ENCODE measurements at regions not wholly inside any gene's neighbourhood (a gene's known extent, or its start where the extent isn't known, plus 50 kb on each side); places are given as distances from the start of the nearest gene placed in this dataset.

GRCh38 chr3:3589715-3590130 lies 209.5 kb upstream of the LRRN1 start:
- no peak overlapping the region for H3K9ac ChIP-seq (ENCODE audit: low read length)
- TF ChIP-seq EZH2phosphoT487 (IDR thresholded peaks at IDR 0.05; ENCODE audit: low read depth): no peak
- TF ChIP-seq CTCF (IDR thresholded peaks at IDR 0.05; ENCODE audit: low read depth, low read length): no peak
- H2AFZ ChIP-seq (ENCODE audit: low read depth, low read length): no peak overlapping the region
- H3K27me3 ChIP-seq (ENCODE audit: low read depth, low read length): no peaks in the 10 kb centered on the region
- H3K27ac ChIP-seq (ENCODE audit: low read length): no peak overlapping the region
- no peak overlapping the region for H3K4me2 ChIP-seq (ENCODE audit: low read length)
- no peaks in the 10 kb centered on the region for H3K4me1 ChIP-seq (ENCODE audit: low read length)
- H3K79me2 ChIP-seq (ENCODE audit: low read length): no peaks in the 10 kb centered on the region
- H3K9me3 ChIP-seq (ENCODE audit: insufficient read depth, low read length): no peaks in the 10 kb centered on the region
- H3K4me3 ChIP-seq (ENCODE audit: low read length): no peak overlapping the region
- H3K36me3 ChIP-seq (replicated peaks; ENCODE audit: low read depth, low read length): no peaks in the 10 kb centered on the region
- H4K20me1 ChIP-seq (ENCODE audit: insufficient read depth, low read length): no peaks in the 10 kb centered on the region

- TF ChIP-seq CTCF (IDR thresholded peaks at IDR 0.05; ENCODE audit: low read depth, low read length) (no peak), EZH2phosphoT487 (IDR thresholded peaks at IDR 0.05; ENCODE audit: low read depth) (no peak)
- H3K4me1 ChIP-seq (ENCODE audit: low read length): no peaks in the 10 kb centered on the region
- no peaks in the 10 kb centered on the region for H3K79me2 ChIP-seq (ENCODE audit: low read length)
- no peaks in the 10 kb centered on the region for H3K27me3 ChIP-seq (ENCODE audit: low read depth, low read length)
- no peaks in the 10 kb centered on the region for H3K9me3 ChIP-seq (ENCODE audit: insufficient read depth, low read length)
- no peak overlapping the region for H3K27ac ChIP-seq (ENCODE audit: low read length)
- H4K20me1 ChIP-seq (ENCODE audit: insufficient read depth, low read length): no peaks in the 10 kb centered on the region
- H3K36me3 ChIP-seq (replicated peaks; ENCODE audit: low read depth, low read length): no peaks in the 10 kb centered on the region
- no peak overlapping the region for H3K4me3 ChIP-seq (ENCODE audit: low read length)
- H3K9ac ChIP-seq (ENCODE audit: low read length): no peak overlapping the region
- H2AFZ ChIP-seq (ENCODE audit: low read depth, low read length): no peak overlapping the region
- H3K4me2 ChIP-seq (ENCODE audit: low read length): no peak overlapping the region
Observed at GRCh38 chr3:3587647-3587972, 211.6 kb upstream of the LRRN1 start.

GRCh38 chr3:3586843-3587646 lies 212.2 kb upstream of the LRRN1 start:
- H3K4me1 ChIP-seq (ENCODE audit: low read length): no peaks in the 10 kb centered on the region
- H3K79me2 ChIP-seq (ENCODE audit: low read length): no peaks in the 10 kb centered on the region
- H3K4me3 ChIP-seq (ENCODE audit: low read length): no peak overlapping the region
- H3K4me2 ChIP-seq (ENCODE audit: low read length): no peak overlapping the region
- no peaks in the 10 kb centered on the region for H3K9me3 ChIP-seq (ENCODE audit: insufficient read depth, low read length)
- TF ChIP-seq CTCF (IDR thresholded peaks at IDR 0.05; ENCODE audit: low read depth, low read length): no peak
- TF ChIP-seq EZH2phosphoT487 (IDR thresholded peaks at IDR 0.05; ENCODE audit: low read depth): no peak
- no peaks in the 10 kb centered on the region for H3K27me3 ChIP-seq (ENCODE audit: low read depth, low read length)
- no peak overlapping the region for H2AFZ ChIP-seq (ENCODE audit: low read depth, low read length)
- H4K20me1 ChIP-seq (ENCODE audit: insufficient read depth, low read length): no peaks in the 10 kb centered on the region
- H3K9ac ChIP-seq (ENCODE audit: low read length): no peak overlapping the region
- no peak overlapping the region for H3K27ac ChIP-seq (ENCODE audit: low read length)
- no peaks in the 10 kb centered on the region for H3K36me3 ChIP-seq (replicated peaks; ENCODE audit: low read depth, low read length)

GRCh38 chr3:3586336-3586735 lies 212.9 kb upstream of the LRRN1 start:
- Histone ChIP-seq H3K9me3 (ENCODE audit: insufficient read depth, low read length) (no peaks in the 10 kb centered on the region), H4K20me1 (ENCODE audit: insufficient read depth, low read length) (no peaks in the 10 kb centered on the region), H3K4me1 (ENCODE audit: low read length) (no peaks in the 10 kb centered on the region), H3K4me3 (ENCODE audit: low read length) (no peak overlapping the region), H3K27ac (ENCODE audit: low read length) (no peak overlapping the region), H2AFZ (ENCODE audit: low read depth, low read length) (no peak overlapping the region), H3K4me2 (ENCODE audit: low read length) (no peak overlapping the region), H3K27me3 (ENCODE audit: low read depth, low read length) (peaks cover 2% of the 10 kb centered on the region; the same call in 1 of the 2 replicates), H3K9ac (ENCODE audit: low read length) (no peak overlapping the region), H3K36me3 (replicated peaks; ENCODE audit: low read depth, low read length) (no peaks in the 10 kb centered on the region), H3K79me2 (ENCODE audit: low read length) (no peaks in the 10 kb centered on the region)
- no peak for TF ChIP-seq EZH2phosphoT487 (IDR thresholded peaks at IDR 0.05; ENCODE audit: low read depth)
- TF ChIP-seq CTCF (IDR thresholded peaks at IDR 0.05; ENCODE audit: low read depth, low read length): no peak
